GM12865 (cell line): ENCODE measurements at regions not wholly inside any gene's neighbourhood (a gene's known extent, or its start where the extent isn't known, plus 50 kb on each side); places are given as distances from the start of the nearest gene placed in this dataset.
"Not testable (repeated sequence)": the region's sequence is repeated elsewhere in the genome, so short reads cannot be mapped to it uniquely, and the experiment has no call there.

ENCODE experiments used
- DNase-seq: peaks from one replicate; pipeline ENCODE4 v3.0.0; 2010; ENCODE audit warnings: low read depth
- H3K4me3 ChIP-seq: 2 replicates; pipeline ENCODE4 v1.5.1; 2011; ENCODE audit warnings: mild to moderate bottlenecking, low read depth, low read length, control low read depth
- CTCF ChIP-seq: IDR thresholded peaks from 2 replicates; pipeline ENCODE4 v1.5.1; 2011; ENCODE audit warnings: low read length, control low read depth, low read depth, inconsistent platforms; ENCODE audit not compliant: insufficient read depth; ENCODE audit errors: missing control alignments

GRCh38 chr6:125379174-125379573 is 77.4 kb upstream of the HDDC2 start:
- no peak overlapping the region for H3K4me3 ChIP-seq
- TF ChIP-seq CTCF, result no peak
- DNase-seq, result no peak

GRCh38 chr6:125380474-125380873 is 78.7 kb upstream of the HDDC2 start:
- no peak for TF ChIP-seq CTCF
- H3K4me3 ChIP-seq, result no peak overlapping the region
- DNase-seq, result no peak

- not testable (repeated sequence) for H3K4me3 ChIP-seq, DNase-seq
Measured at GRCh38 chr6:125386337-125386736, 84.6 kb upstream of the HDDC2 start.

GRCh38 chr6:125392682-125393081 is 90.9 kb upstream of the HDDC2 start:
- no peak for TF ChIP-seq CTCF

GRCh38 chr6:125393449-125393858 is 91.7 kb upstream of the HDDC2 start:
- no peak for TF ChIP-seq CTCF
- no peak overlapping the region for H3K4me3 ChIP-seq
- DNase-seq, result peak; percentile 23

More at GRCh38 chr6:125392682-125393081, 90.9 kb upstream of the HDDC2 start:
- H3K4me3 ChIP-seq, result no peak overlapping the region
- peak; percentile 16 for DNase-seq

GRCh38 chr6:125406741-125407140 is 105.0 kb upstream of the HDDC2 start:
- no peak overlapping the region for H3K4me3 ChIP-seq
- no peak for TF ChIP-seq CTCF

GRCh38 chr6:125414507-125414906 is 112.7 kb upstream of the HDDC2 start:
- no peak for DNase-seq
- no peak for TF ChIP-seq CTCF
- no peak overlapping the region for H3K4me3 ChIP-seq

More at GRCh38 chr6:125406741-125407140, 105.0 kb upstream of the HDDC2 start:
- no peak for DNase-seq
